Choroid plexus epithelial cell (primary cell): ENCODE measurements at regions not wholly inside any gene's neighbourhood (a gene's known extent, or its start where the extent isn't known, plus 50 kb on each side); places are given as distances from the start of the nearest gene placed in this dataset.

Experiments
- DNase-seq: peaks from one replicate; pipeline ENCODE4 v3.0.0-alpha.2; 2010; ENCODE audit warnings: low read depth
- H3K4me3 ChIP-seq: 2 replicates; pipeline ENCODE4 v1.5.1; 2011; ENCODE audit warnings: low read depth, mild to moderate bottlenecking, control low read depth, low read length, moderate library complexity
- CTCF ChIP-seq: conservative IDR thresholded peaks from 2 replicates; pipeline ENCODE4 v1.5.1; 2011; ENCODE audit warnings: low read depth, mild to moderate bottlenecking, control low read depth, inconsistent platforms, low read length, moderate library complexity

DNA sequence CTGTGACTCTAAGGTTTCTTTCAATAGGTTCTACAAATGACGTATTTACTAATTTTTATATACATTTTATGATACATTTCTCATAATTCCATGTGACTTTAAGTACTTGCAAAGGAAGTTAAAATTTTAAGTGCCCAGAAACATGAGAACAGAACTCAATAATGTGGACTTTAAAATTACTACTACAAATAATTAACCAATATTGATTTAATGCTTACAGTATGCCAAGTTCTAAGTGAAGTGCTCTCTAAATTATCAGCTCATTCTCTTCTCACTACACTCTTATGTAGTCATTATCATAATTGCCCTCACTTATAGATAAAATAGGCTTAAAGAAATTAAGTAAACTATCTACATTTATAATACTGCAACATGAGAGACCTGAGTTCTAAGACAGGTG, 1690.7 kb upstream of the CDH9 start:
- DNase-seq = no peak
- TF ChIP-seq CTCF = no peak
- H3K4me3 ChIP-seq = no peak overlapping the region

DNA sequence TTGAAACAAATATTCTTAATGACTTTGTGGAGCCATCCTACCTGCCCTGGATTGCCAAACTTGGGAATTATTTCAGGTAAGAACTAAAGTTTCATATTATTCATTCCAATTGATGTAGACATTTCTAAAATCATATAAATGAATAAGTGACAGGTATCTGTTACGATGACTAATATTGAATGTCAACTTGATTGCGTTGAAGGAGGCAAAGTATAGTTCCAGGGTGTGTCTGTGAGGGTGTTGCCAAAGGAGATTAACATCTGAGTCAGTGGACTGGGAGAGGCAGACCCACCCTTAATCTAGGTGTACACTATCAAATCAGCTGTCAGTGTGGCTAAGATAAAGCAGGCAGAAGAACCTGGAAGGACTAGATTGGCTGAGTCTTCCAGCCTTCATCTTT, 1688.4 kb upstream of the CDH9 start:
- no peak for DNase-seq
- TF ChIP-seq CTCF = no peak
- no peak overlapping the region for H3K4me3 ChIP-seq

- no peak for DNase-seq
- TF ChIP-seq CTCF = no peak
- no peak overlapping the region for H3K4me3 ChIP-seq
These were observed 1686.6 kb upstream of the CDH9 start for GRCh38 chr5:28725001-28725400.

GRCh38 chr5:28714907-28715698, 1676.7 kb upstream of the CDH9 start:
- H3K4me3 ChIP-seq = no peak overlapping the region
- DNase-seq = no peak
- no peak for TF ChIP-seq CTCF

- peak; percentile 33 for TF ChIP-seq CTCF
- H3K4me3 ChIP-seq = no peak overlapping the region
- DNase-seq = no peak
These were observed 1672.0 kb upstream of the CDH9 start for GRCh38 chr5:28710360-28710759.

GRCh38 chr5:28708472-28708871, 1670.1 kb upstream of the CDH9 start:
- no peak overlapping the region for H3K4me3 ChIP-seq
- no peak for DNase-seq
- TF ChIP-seq CTCF = no peak

DNA sequence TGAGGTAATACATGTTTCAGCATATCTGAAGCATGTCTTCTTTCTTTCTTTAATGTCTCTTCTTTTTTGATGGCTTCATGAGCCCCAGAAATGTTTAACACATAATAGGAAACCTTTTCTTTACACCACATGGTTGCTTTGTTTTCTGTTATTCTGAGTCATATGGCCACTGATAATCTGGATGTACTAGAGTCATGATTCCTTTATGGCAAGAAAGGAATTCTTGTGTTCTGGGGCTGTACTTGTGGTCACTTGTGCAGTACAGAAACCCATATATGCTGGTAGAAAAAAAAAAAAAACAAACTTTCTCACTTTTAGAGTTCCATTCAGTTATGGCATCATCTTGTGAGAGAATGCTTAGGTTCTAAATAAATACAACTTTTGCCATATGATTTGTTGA, 1669.3 kb upstream of the CDH9 start:
- H3K4me3 ChIP-seq = no peak overlapping the region
- no peak for TF ChIP-seq CTCF
- DNase-seq = peak; percentile 61
